ENCODE measurements at regions not wholly inside any gene's neighbourhood (a gene's known extent, or its start where the extent isn't known, plus 50 kb on each side); places are given as distances from the start of the nearest gene placed in this dataset.

DNA sequence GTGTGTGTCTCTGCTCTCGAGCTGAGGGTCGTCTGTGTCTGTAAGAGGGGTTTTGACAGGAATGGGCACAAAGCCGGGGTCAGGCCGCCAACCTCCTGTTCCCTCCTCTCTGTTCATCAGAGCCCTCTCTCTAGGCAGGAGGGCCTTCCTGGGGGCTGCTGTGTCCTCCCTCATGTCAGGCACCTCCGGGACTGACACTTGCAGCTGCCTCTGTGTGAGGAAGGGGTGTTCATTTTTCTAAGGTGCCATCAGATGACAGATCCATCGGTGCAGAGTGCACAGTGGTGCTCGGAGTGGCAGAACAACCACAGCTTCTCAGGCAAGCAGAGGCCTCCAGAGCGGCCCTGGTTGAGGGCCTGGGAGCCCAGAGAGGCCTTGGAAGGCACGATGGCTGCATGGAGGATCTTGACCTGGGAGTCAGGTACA lies 265.4 kb upstream of the B3GAT1 start:
- Histone ChIP-seq H3K9me3 (ENCODE audit: control insufficient read depth, insufficient read depth, low read length) (no peaks in the 10 kb centered on the region), H3K4me3 (ENCODE audit: low read length) (no peak overlapping the region), H3K27me3 (ENCODE audit: control insufficient read depth, insufficient read depth, low read length) (no peaks in the 10 kb centered on the region), H3K36me3 (ENCODE audit: control insufficient read depth, insufficient read depth, low read length) (no peaks in the 10 kb centered on the region), H3K4me1 (ENCODE audit: control insufficient read depth, insufficient read depth, low read length) (no peaks in the 10 kb centered on the region), H3K27ac (ENCODE audit: low read length) (no peak overlapping the region)
- no CpG with 5 or more reads among the region's 9 CpGs for WGBS (ENCODE audit: insufficient coverage, insufficient read length)
- no peak for DNase-seq (ENCODE audit: low read depth, low spot score)

GRCh38 chr11:134676516-134677287 lies 264.7 kb upstream of the B3GAT1 start:
- DNase-seq (ENCODE audit: low read depth, low spot score) = no peak
- WGBS (ENCODE audit: insufficient coverage, insufficient read length) = no CpG with 5 or more reads among the region's 16 CpGs
- no peaks in the 10 kb centered on the region for H3K27me3 ChIP-seq (ENCODE audit: control insufficient read depth, insufficient read depth, low read length)
- H3K4me1 ChIP-seq (ENCODE audit: control insufficient read depth, insufficient read depth, low read length) = no peaks in the 10 kb centered on the region
- H3K36me3 ChIP-seq (ENCODE audit: control insufficient read depth, insufficient read depth, low read length) = no peaks in the 10 kb centered on the region
- no peak overlapping the region for H3K27ac ChIP-seq (ENCODE audit: low read length)
- no peak overlapping the region for H3K4me3 ChIP-seq (ENCODE audit: low read length)
- no peaks in the 10 kb centered on the region for H3K9me3 ChIP-seq (ENCODE audit: control insufficient read depth, insufficient read depth, low read length)

DNA sequence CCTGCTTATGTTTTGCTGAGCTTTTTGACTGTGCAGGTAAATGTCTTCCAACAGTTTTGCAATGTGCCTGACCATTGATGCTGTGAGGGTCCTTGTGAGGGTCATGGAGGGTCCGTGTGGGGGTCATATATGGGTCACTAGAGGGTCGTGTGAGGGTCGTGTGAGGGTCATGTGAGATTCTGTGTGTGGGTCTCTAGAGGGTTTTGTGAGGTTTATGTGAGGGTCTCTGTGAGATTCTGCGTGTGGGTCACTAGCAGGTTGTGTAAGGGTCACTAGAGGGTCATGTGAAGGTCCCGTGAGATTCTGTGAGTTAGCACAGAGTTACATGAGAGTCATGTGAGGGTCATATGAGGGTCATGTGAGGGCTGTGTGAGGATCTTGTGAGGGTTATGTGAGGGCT lies 263.9 kb upstream of the B3GAT1 start:
- no peaks in the 10 kb centered on the region for H3K27me3 ChIP-seq (ENCODE audit: control insufficient read depth, insufficient read depth, low read length)
- no peak for DNase-seq (ENCODE audit: low read depth, low spot score)
- H3K9me3 ChIP-seq (ENCODE audit: control insufficient read depth, insufficient read depth, low read length) = no peaks in the 10 kb centered on the region
- H3K4me3 ChIP-seq (ENCODE audit: low read length) = no peak overlapping the region
- H3K36me3 ChIP-seq (ENCODE audit: control insufficient read depth, insufficient read depth, low read length) = no peaks in the 10 kb centered on the region
- no CpG with 5 or more reads among the region's 5 CpGs for WGBS (ENCODE audit: insufficient coverage, insufficient read length)
- no peak overlapping the region for H3K27ac ChIP-seq (ENCODE audit: low read length)
- H3K4me1 ChIP-seq (ENCODE audit: control insufficient read depth, insufficient read depth, low read length) = no peaks in the 10 kb centered on the region

GRCh38 chr11:134674974-134675373 lies 262.9 kb upstream of the B3GAT1 start:
- no peaks in the 10 kb centered on the region for H3K9me3 ChIP-seq (ENCODE audit: control insufficient read depth, insufficient read depth, low read length)
- H3K4me1 ChIP-seq (ENCODE audit: control insufficient read depth, insufficient read depth, low read length) = no peaks in the 10 kb centered on the region
- H3K27me3 ChIP-seq (ENCODE audit: control insufficient read depth, insufficient read depth, low read length) = no peaks in the 10 kb centered on the region
- H3K36me3 ChIP-seq (ENCODE audit: control insufficient read depth, insufficient read depth, low read length) = no peaks in the 10 kb centered on the region
- H3K27ac ChIP-seq (ENCODE audit: low read length) = no peak overlapping the region
- no peak for DNase-seq (ENCODE audit: low read depth, low spot score)
- no peak overlapping the region for H3K4me3 ChIP-seq (ENCODE audit: low read length)
- no CpG with 5 or more reads among the region's 2 CpGs for WGBS (ENCODE audit: insufficient coverage, insufficient read length)

- H3K27me3 ChIP-seq (ENCODE audit: control insufficient read depth, insufficient read depth, low read length) = no peaks in the 10 kb centered on the region
- no peak for DNase-seq (ENCODE audit: low read depth, low spot score)
- no CpG with 5 or more reads among the region's 8 CpGs for WGBS (ENCODE audit: insufficient coverage, insufficient read length)
- no peaks in the 10 kb centered on the region for H3K36me3 ChIP-seq (ENCODE audit: control insufficient read depth, insufficient read depth, low read length)
- no peak overlapping the region for H3K27ac ChIP-seq (ENCODE audit: low read length)
- no peaks in the 10 kb centered on the region for H3K4me1 ChIP-seq (ENCODE audit: control insufficient read depth, insufficient read depth, low read length)
- H3K4me3 ChIP-seq (ENCODE audit: low read length) = no peak overlapping the region
- H3K9me3 ChIP-seq (ENCODE audit: control insufficient read depth, insufficient read depth, low read length) = no peaks in the 10 kb centered on the region
These were observed 258.9 kb upstream of the B3GAT1 start for GRCh38 chr11:134670961-134671370.

DNA sequence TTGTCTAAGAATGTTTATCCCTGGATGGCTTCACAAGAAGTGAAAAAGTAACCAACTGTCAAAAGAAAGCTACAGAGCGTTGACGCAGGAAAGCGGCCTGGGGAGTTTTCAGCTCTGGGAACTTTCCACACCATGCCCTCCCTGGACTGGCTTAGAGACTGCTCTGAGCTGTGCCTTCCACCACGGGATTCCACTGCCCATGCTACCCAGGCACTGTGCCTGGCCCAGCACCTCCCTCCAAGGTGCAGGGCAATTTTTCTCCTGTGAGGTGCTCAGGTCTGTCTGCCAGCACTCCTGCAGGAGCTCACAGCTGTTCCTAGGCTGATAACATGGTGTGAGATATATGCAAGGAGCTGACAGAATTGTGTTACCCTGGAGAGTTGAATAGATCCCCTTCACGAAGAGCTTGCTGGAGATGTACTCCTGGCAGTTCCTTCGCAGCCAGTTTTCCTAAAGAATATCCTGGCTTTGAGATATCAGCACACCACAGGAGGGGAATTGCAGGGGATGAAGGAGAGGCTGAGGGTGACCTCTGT lies 258.3 kb upstream of the B3GAT1 start:
- DNase-seq (ENCODE audit: low read depth, low spot score) = no peak
- Histone ChIP-seq H3K36me3 (ENCODE audit: control insufficient read depth, insufficient read depth, low read length) (no peaks in the 10 kb centered on the region), H3K27me3 (ENCODE audit: control insufficient read depth, insufficient read depth, low read length) (no peaks in the 10 kb centered on the region), H3K9me3 (ENCODE audit: control insufficient read depth, insufficient read depth, low read length) (no peaks in the 10 kb centered on the region), H3K4me3 (ENCODE audit: low read length) (no peak overlapping the region), H3K4me1 (ENCODE audit: control insufficient read depth, insufficient read depth, low read length) (no peaks in the 10 kb centered on the region), H3K27ac (ENCODE audit: low read length) (no peak overlapping the region)
- WGBS (ENCODE audit: insufficient coverage, insufficient read length) = no CpG with 5 or more reads among the region's 6 CpGs

- no peaks in the 10 kb centered on the region for H3K4me1 ChIP-seq (ENCODE audit: control insufficient read depth, insufficient read depth, low read length)
- no peaks in the 10 kb centered on the region for H3K27me3 ChIP-seq (ENCODE audit: control insufficient read depth, insufficient read depth, low read length)
- no peaks in the 10 kb centered on the region for H3K9me3 ChIP-seq (ENCODE audit: control insufficient read depth, insufficient read depth, low read length)
- H3K36me3 ChIP-seq (ENCODE audit: control insufficient read depth, insufficient read depth, low read length) = no peaks in the 10 kb centered on the region
- no peak overlapping the region for H3K27ac ChIP-seq (ENCODE audit: low read length)
- WGBS (ENCODE audit: insufficient coverage, insufficient read length) = no CpG with 5 or more reads among the region's 5 CpGs
- H3K4me3 ChIP-seq (ENCODE audit: low read length) = no peak overlapping the region
- DNase-seq (ENCODE audit: low read depth, low spot score) = no peak
These were observed 257.8 kb upstream of the B3GAT1 start for GRCh38 chr11:134669796-134670195.

GRCh38 chr11:134668796-134669195 lies 256.8 kb upstream of the B3GAT1 start:
- whole genome bisulfite sequencing (ENCODE audit: insufficient coverage, insufficient read length) = no CpG with 5 or more reads among the region's 3 CpGs
- H3K36me3 ChIP-seq (ENCODE audit: control insufficient read depth, insufficient read depth, low read length) = no peaks in the 10 kb centered on the region
- no peak for DNase-seq (ENCODE audit: low read depth, low spot score)
- H3K27me3 ChIP-seq (ENCODE audit: control insufficient read depth, insufficient read depth, low read length) = no peaks in the 10 kb centered on the region
- H3K9me3 ChIP-seq (ENCODE audit: control insufficient read depth, insufficient read depth, low read length) = no peaks in the 10 kb centered on the region
- no peak overlapping the region for H3K4me3 ChIP-seq (ENCODE audit: low read length)
- H3K27ac ChIP-seq (ENCODE audit: low read length) = no peak overlapping the region
- H3K4me1 ChIP-seq (ENCODE audit: control insufficient read depth, insufficient read depth, low read length) = no peaks in the 10 kb centered on the region

GRCh38 chr11:134668076-134668475 lies 256.0 kb upstream of the B3GAT1 start:
- no peaks in the 10 kb centered on the region for H3K27me3 ChIP-seq (ENCODE audit: control insufficient read depth, insufficient read depth, low read length)
- WGBS (ENCODE audit: insufficient coverage, insufficient read length) = no CpG with 5 or more reads among the region's 15 CpGs
- no peak overlapping the region for H3K27ac ChIP-seq (ENCODE audit: low read length)
- H3K9me3 ChIP-seq (ENCODE audit: control insufficient read depth, insufficient read depth, low read length) = no peaks in the 10 kb centered on the region
- H3K36me3 ChIP-seq (ENCODE audit: control insufficient read depth, insufficient read depth, low read length) = no peaks in the 10 kb centered on the region
- no peak overlapping the region for H3K4me3 ChIP-seq (ENCODE audit: low read length)
- no peak for DNase-seq (ENCODE audit: low read depth, low spot score)
- no peaks in the 10 kb centered on the region for H3K4me1 ChIP-seq (ENCODE audit: control insufficient read depth, insufficient read depth, low read length)

- no peak for DNase-seq (ENCODE audit: low read depth, low spot score)
- Histone ChIP-seq H3K9me3 (ENCODE audit: control insufficient read depth, insufficient read depth, low read length) (no peaks in the 10 kb centered on the region), H3K27me3 (ENCODE audit: control insufficient read depth, insufficient read depth, low read length) (no peaks in the 10 kb centered on the region), H3K36me3 (ENCODE audit: control insufficient read depth, insufficient read depth, low read length) (no peaks in the 10 kb centered on the region), H3K27ac (ENCODE audit: low read length) (no peak overlapping the region), H3K4me1 (ENCODE audit: control insufficient read depth, insufficient read depth, low read length) (no peaks in the 10 kb centered on the region), H3K4me3 (ENCODE audit: low read length) (no peak overlapping the region)
- WGBS (ENCODE audit: insufficient coverage, insufficient read length) = no CpG with 5 or more reads among the region's 9 CpGs
These were observed 255.5 kb upstream of the B3GAT1 start for GRCh38 chr11:134667505-134667904.

- H3K36me3 ChIP-seq (ENCODE audit: control insufficient read depth, insufficient read depth, low read length) = no peaks in the 10 kb centered on the region
- DNase-seq (ENCODE audit: low read depth, low spot score) = no peak
- no peak overlapping the region for H3K4me3 ChIP-seq (ENCODE audit: low read length)
- H3K27me3 ChIP-seq (ENCODE audit: control insufficient read depth, insufficient read depth, low read length) = no peaks in the 10 kb centered on the region
- no CpG with 5 or more reads among the region's 4 CpGs for whole genome bisulfite sequencing (ENCODE audit: insufficient coverage, insufficient read length)
- no peak overlapping the region for H3K27ac ChIP-seq (ENCODE audit: low read length)
- no peaks in the 10 kb centered on the region for H3K9me3 ChIP-seq (ENCODE audit: control insufficient read depth, insufficient read depth, low read length)
- H3K4me1 ChIP-seq (ENCODE audit: control insufficient read depth, insufficient read depth, low read length) = no peaks in the 10 kb centered on the region
These were observed 255.1 kb upstream of the B3GAT1 start for GRCh38 chr11:134667175-134667500.

Data from iPS DF 6.9 (cell line).